Mammary epithelial cell (primary cell): ENCODE measurements at regions not wholly inside any gene's neighbourhood (a gene's known extent, or its start where the extent isn't known, plus 50 kb on each side); places are given as distances from the start of the nearest gene placed in this dataset.

Experiments used
- CTCF ChIP-seq, 2 donors: IDR thresholded peaks in 1 of 2; conservative IDR thresholded peaks in 1 of 2; 2 replicates each; pipeline ENCODE4 v1.5.1; 2011 to 2012; ENCODE audit warnings: inconsistent platforms in 2 of 2, low read length in 2 of 2, mild to moderate bottlenecking in 2 of 2, control low read depth in 1 of 2, low read depth in 1 of 2; ENCODE audit not compliant: insufficient read depth in 1 of 2; ENCODE audit errors: extremely low read depth in 1 of 2
- EZH2 ChIP-seq: IDR thresholded peaks from 2 replicates; pipeline ENCODE4 v1.6.1; 2012; ENCODE audit warnings: low read length, inconsistent platforms, borderline replicate concordance

DNA sequence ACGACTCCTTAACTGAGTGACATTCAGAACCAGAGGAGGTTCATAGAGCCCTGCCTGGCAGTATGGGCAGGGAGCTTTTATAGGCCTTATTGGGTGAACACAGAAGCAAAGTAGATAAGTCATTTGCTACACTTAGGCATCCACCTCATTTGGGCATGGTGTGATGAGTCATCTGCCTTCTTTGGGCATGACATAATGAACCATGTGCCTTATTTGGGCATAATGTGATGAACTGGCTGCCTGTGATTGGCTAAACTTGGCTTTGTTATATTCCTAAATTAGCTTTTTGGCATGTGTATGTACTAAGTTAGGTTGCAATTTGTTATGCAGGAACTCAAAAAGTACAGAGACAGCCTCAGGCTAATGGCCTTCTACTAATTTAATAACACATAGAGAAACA, 2210.2 kb upstream of the PCDH20 start:
- TF ChIP-seq CTCF (conservative IDR thresholded peaks at IDR 0.05 in 1 of 2, IDR thresholded peaks at IDR 0.05 in 1 of 2; ENCODE audit: extremely low read depth in 1 of 2, insufficient read depth in 1 of 2, low read depth in 1 of 2, low read length in 2 of 2) (no peak), EZH2 (no peak)
